ENCODE measurements at regions not wholly inside any gene's neighbourhood (a gene's known extent, or its start where the extent isn't known, plus 50 kb on each side); places are given as distances from the start of the nearest gene placed in this dataset.

DNA sequence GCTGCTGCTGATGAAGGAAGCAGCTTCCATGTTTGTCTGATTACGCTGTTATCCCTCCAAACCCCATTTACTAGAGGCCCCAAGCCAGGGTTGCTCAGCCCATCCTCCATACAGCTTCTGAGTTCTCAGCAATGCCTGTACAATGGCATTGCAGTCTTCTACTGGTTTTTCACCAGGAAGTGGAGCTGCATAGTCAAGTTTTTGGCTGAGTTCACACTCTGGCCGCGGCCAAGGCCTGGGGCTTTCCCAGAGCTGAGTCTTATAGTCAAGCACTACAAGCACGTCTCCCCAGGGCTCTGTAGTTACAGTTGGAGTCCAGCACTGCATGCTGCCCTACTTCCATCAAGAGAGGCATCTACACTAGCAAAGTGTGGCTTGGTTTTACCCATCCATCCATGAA lies 182.5 kb downstream of the POU4F1 start:
- DNase-seq = no peak

DNA sequence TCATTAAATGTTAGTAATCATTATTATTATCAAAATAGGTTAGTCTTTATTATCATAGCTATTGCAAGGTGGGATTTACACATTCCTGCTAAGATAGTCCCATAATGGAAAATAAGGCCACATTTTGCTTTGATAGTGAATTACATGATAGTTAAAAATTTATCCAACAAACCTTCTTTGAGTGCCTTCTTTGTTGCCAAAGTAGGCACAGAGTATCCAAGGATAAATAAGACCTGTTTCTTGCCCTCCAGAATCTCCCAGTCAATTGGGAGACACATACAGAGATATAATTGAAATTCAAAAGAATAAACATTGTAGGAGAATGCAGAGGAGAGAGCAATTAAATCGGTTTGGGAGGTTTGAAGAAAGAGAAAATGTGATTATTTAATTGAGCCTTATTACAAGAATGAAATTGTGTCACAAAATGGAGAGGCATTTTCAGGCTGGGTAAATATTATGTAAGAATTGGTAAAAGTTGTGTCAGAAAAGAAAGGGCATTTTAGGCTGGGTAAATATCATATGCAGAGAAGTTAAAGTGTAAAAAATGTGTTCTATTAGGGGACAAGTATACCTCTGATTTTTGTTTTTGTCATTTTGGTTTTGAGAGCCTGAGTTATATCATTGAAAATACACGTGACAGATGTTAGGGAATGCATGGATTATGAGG lies 189.3 kb downstream of the POU4F1 start:
- DNase-seq = no peak

DNA sequence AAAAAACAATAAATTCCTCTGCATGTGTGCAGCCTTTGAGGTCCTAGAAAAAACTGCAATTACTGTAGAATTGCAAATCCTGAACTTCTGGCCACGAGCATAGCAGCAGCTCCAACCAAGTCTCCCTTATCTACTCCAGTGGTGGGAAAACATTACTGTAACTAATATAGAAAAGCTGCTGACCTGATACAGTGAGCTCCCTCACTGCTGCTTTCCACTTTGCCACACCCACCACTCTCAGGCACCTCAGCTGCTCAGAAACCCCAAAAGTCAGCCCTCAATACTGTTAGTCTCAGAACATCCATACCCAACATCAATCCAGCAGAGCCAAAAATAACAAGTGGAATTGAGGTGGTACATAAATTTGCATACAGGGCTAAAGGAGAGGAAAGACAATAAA lies 192.5 kb downstream of the POU4F1 start:
- no peak for DNase-seq

DNA sequence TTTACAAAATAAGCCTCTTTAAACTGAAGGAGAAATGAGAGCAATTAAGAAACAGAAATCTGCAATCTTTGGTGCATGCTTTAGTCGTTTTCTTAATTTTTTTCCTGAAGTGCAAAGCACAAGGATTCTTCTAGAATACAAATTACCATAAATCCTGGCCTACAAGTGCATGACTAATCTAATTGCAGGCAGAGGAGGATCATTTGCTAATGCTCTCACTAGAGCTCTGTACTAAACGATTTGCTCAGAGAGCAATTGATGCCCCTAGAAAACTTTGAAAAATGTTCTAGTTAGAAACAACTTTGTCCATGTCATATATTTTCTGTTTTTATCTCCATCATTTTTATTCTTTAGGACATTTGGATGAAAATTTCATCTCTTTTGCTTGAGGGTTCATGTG lies 193.2 kb downstream of the POU4F1 start:
- no peak for DNase-seq

DNA sequence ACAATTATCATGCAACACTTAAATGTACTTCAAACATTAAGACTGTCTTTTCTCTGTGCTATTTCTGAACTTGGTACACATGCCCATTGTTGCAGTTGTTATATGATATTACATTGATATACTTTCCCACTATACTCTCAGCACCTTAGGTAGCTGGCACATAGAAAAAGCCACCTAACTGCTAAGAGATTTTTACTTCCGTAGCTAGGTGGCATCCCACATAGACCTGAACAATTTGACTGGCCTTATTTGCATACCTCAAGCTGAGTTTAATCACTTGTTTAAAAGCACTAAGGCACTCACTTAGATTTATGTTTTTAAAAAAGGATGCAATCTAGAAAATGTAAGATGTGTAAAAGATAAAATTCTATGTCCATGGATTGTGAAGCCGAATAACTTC lies 194.2 kb downstream of the POU4F1 start:
- DNase-seq = no peak

DNA sequence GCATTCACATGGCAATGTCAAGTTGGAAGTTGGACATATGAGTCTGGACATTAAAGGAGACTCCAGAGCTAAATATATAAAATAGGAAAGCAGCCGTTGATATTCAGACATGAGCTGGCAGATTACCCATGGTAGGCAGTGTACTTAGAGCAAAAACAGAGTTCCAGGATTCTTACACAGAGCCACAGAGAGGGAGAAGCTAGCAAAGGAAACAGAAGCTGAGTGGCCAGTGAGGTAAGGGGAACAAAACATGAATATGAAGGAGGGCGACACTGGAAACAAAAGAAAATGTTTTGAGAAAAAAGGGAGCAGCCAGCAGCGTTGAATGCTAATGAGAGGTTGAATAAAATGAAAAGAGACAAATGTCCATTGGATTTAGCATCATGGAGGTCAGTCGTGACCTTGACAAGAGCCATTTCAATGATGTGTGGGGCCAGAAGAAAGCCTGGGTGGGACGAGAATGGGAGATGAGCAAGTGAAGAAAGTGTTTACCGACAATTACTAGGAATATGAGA lies 198.4 kb downstream of the POU4F1 start:
- DNase-seq = no peak

DNA sequence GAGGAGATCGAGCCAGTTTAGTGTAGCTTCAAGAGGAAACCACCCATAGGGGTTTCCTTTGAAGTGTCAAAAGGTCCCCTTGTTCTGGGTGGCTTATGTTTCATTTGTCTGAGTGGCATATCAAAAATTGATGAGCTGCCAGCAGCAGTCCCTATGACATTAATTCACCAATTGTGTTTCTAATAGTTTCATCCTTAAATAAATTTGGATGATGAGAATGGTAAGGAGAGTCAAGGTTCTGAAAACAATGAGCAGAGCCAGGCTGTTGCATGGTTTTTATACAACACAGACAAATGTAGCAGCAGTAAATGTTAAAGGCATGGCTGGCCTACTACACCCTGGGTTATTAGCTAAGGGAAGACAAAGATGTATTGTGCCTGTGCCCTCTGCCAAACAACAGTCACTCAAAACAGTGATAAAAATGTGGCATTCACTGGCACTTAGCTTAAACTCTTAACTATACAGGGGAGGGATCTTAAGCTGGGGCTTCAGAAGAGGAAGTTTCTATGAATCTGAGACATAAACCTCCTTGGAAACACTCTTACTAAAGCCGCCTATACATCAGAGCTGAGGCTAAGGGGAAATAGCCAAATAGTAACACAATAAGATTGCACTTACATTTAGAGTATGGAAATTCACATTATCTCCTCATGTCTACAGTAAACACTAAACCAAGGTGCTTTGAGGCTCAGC lies 200.5 kb downstream of the POU4F1 start:
- DNase-seq = no peak

DNA sequence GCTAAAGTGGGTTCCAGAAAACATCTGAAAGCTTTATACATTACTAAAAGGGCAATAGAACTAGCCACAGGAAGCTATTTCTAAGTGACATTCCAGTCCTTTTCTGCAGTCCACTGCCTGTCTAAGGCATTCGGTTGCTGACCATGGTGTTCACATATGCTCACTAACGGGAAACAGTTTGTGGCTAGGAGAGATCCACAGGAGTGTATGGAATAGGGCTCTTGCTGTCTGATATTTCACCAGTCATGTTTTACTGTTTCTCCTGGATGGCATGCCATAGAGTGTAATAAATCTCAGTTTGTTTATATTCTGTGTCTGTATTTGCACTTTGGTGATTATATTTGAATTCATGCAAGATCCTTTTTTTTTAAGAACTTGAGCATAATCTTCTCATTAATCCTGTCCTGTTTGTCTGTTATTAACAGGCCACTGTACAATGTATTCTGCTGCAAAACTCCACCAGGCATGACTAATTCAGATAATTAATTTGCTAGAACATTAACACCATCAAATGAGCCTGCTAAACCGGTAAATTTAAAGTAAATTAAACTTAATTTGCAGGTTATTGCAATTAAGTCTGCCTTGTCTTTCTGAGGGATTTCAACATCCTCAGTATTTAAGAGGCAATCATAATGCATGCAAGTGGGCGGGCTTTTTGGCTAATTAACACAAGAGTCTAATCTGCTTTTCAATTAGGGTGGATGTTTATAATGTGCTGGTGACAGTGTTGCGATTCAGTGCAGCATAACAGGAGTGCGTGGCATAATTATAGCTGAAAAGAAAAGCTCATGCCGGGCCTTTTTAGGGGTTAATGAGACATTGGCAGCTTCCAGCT lies 201.3 kb downstream of the POU4F1 start:
- no peak for DNase-seq

DNA sequence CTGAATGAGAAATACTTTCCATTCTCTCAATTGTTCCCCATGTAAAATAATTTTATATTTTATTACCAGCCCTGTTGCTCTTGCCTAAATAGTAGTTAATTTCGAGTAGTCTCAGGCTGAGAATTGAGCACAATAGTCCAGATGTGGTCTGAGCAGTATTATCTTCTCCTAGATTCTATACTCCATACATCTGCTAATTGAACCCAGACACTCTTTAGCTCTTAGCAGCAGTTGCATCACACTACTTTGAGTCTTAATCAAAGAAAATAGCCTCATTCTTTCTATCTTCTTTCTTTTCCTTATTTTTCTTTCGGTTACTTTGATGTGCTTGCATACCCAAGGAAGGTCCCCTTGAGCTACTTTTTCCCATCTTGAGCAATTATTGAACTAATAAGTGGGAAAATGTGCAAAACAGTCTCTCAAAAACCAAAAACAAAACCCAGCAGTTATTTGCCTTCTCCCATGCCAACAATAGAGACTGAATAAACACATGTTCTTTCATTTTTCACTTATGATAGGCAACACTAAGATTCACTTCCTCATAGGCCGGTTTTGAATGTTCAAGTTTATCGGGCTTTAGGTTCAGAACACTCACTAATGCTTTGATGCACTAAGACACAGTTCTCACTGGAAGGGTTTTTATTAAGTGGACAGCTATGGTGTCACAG lies 204.5 kb downstream of the POU4F1 start:
- no peak for DNase-seq

DNA sequence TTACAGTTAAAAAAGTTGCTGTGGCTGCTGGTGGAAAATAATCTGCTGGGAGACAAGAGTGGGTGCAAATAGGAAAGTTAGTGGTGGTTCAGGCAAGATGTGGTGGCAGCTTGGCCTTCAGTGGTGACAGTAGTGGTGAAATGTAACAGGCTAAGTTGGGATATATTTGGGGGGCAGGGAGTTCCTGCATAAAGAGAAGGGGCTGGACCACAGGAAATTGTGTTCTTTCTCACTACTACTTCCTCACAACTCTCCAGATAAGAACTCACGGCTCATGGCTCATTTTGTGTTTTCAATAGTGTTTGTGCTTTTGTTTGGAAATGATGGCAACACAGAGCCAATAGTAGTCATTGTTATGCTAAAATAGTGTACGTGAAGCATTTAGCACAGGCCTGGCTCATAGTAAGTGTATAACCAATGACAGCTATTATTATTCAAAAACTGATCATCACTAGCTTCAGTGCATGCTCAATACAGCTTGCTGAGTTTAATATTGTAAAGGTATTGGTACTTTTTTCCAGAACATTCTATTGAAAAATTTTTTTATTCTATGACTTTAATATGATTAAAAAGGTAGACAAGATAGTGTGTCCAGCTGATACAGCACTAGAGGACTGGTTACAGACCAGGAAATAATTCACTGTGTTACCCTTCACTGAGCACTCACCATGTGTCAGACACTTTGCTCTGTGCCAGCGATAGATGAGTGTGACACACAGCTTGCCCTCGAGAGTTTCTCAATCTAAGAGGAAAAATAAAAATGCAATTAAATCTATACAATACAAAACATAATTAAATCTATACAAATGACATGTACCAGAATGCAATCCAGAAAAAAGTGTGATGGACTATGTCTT lies 209.8 kb downstream of the POU4F1 start:
- DNase-seq = no peak

DNA sequence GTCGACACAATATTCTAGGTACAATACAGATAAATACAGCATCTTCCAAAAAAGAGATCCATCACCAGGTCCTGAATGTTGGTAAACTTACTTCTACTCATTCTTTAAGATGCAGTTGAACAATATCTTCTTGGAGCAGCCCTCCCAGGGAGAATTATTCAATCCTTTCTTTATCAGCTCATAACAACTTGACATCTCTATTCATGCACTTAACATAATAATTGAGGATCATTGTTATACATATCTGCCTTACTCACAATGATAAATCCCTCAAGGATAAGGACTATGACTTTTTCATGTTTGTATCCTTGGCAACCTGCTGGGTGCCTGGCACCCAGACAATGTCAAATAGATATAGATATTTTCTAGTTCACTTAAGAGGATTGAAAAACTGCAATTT lies 219.5 kb downstream of the POU4F1 start:
- DNase-seq = no peak

DNA sequence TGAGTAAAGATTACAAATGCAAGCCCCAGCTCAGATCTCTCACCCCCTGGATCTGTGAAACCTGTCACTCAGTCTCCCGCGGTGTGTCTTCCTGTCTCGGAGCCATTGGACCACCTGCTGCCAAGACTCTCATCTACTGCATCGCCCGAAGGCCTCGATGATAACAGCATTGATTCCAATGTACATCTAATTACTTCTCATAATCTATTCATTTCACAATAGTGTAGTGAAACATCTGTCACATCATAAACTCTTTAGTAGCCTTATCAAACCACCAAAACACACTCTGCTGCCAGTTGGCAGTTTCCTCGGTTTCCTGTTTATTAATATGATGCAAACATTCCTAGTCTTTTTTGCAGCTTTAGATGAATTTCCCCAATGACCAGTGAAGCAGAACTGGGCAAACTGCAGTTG lies 220.3 kb downstream of the POU4F1 start:
- peak; percentile 11 for DNase-seq

DNA sequence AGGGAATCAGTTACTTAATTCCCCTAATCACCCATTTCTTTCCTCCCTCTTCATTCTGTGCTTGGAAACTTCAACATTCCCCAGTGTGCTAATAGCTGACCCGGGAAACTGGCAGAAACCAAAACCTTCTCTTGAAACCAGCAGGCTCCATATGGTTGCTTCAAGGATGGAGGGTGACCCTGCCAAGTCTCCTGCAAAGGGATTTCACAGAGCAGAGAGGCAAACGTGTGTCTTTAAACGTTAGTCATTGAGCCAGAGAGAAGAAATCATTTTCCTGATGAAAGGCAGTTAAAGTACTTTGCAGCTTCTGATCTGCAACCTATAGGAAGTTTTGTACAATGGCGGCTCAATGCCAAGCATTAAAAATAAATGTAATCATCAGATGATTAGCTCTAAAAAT lies 220.9 kb downstream of the POU4F1 start:
- peak; percentile 15 for DNase-seq

DNA sequence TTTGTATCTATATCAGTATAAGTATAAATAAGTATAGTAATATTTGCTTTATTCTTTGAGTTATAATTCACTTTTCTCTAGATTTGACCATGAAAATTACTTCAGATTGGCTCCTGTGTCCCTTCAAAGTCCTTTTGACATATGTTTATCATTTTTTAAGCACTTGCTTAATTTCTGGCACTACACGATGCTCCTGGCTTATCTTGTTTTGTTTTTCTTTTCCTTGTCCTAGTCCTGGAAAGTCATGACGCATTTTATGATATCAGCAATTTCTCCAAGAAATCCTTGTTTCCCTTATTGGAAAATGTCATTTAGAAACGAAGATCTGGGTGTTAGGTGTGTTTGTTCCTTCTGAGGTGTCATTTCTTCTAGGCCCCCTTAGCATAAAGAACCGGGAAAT lies 226.5 kb downstream of the POU4F1 start:
- DNase-seq = no peak

DNA sequence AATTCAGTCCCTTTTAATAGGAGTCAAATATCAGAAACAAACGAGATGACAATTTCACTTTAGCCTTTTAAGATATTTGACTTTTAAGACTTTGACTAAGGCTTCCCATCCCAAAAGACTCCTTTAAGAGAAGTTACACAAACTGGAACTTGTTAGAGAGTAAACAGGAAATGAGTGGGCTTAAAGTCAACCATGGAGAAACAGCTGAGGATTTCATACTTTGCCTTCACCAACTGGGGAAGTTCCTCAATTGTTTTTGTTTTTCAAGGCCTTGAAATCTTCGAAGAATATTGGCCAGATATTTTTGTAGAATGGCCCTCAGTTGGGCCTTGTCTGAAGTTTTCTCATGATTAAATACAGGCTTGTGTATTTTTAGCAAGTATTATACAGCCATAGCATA lies 227.3 kb downstream of the POU4F1 start:
- DNase-seq = no peak

DNA sequence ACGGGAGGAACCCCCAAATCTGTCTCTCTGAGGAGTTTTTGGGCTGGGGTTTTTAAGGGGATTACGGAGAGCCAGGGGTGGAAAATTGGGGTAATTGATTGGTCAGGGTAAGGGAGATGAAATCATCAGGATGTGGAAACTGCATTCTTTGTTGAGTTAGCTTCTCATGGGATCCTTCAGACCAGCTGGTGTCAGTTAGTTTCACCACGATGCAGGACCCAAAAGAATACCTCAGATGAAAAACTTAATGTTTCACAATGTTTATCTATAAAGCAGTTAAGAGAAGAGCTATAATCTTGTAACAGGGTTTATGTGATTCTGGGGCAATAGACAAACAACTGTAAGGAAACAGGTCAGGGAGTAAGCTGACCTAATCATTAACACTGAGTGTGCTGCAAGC lies 230.8 kb downstream of the POU4F1 start:
- DNase-seq = peak; percentile 40

DNA sequence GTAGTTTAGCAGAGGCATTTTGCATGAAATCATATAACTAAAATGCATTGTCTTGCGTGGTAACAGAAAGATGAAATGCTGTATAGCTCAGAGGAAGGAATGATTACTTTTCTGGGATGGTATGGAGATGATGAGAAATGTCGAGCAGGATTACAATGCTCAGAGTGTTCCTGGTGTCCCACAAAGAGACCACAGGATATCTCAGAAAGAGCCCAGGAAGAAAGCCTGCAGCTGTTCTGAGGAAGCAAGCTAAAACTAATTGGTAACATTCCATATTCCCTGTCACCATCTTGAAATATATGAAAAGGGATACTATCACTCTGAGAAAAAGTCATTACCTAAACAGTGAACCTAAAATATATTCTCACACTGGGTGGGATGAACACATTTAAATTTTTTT lies 233.1 kb downstream of the POU4F1 start:
- no peak for DNase-seq

DNA sequence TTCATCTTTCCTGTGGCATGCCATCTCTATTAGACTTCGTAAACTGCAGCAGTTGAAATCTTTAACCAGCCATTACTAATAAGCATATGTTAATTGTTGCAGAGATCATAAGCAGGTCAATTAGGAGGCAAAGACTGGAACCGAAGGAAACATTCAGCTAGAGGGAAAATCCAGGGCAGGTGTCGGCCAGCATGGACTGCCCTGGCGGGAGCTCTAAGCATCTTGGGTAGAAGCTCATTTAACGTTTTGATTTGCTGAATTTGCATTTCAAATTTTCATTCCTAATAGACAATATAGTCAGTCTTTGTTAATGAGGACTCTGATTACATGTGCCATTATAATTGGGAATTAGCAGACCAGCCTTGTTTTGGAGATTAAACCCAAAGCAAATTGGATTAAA lies 238.6 kb downstream of the POU4F1 start:
- no peak for DNase-seq

DNA sequence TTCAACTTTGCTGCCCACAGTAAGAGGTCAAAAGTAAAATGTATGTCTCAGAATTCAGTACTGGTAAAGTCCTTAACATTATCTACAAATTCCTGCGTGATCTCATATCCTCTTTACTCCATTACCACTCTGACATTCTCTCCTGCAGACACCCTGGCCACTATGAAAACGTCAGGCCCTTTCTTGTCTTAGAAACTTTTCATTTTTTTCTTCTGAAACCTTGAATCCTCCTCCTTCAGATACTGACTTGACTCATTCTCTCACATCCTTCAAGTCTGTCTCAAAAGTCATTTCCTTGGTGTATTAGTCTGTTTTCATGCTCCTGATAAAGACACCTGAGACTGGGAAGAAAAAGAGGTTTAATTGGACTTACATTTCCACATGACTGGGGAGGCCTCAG lies 262.3 kb downstream of the POU4F1 start:
- no peak for DNase-seq

DNA sequence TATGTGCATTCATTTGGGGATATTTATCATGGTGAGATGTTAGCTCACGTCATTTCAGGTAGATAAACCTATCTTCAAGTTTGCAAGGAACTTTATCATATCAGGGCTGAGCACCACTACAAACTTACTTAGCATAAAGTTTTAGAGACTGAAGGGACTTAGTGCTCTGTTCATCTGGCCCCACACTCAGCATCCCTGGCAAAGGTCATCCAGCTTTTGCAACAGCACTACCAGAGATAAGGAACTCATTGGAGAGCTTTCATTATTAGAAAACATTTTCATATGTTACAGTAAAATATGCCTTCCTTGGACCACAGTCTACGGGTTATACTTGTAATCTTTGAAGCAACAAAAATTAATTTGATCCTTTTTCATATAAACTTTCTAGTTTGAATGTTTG lies 263.4 kb downstream of the POU4F1 start:
- no peak for DNase-seq

DNA sequence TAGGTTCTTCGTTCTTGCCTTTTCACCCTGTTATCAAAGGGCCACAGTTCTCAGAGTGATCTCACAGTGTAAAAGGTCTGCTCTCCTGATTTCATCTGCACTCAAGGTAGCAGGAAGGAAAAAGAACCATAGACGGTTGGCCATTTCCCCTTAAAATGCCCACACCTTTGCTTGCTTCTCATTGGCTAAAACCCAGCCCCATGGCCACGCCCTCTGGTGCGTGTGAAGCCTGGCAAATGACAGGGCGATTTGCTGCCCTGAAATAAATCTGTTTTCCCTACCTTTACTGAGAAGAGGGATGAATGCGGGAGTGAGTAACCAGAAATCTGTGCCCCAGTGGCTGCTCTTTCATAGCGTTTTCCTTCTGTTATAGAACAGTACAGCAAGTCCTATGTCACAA lies 269.3 kb downstream of the POU4F1 start:
- no peak for DNase-seq

DNA sequence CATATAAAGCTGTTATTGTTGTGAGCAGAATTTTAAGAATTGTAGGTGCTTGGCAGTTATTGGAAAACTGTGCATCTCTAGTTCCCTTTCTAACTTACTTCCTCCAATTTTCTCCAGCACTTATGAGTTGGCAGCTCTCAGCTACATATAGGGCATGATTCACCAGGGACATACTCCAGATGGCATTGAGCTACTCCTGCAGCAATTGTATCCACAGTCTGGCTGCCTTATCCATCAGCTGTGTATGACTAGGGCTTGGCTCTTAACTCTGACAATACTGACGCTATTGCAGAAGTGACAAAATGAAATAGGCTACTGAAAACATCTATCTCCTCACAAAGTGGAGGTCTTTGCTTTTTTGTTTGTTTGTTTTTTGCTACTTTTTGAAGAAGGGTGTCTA lies 276.7 kb downstream of the POU4F1 start:
- DNase-seq = no peak

Measured in hindlimb muscle (tissue), 1 donor.